SK-N-SH treated with all-trans-retinoic acid at 6 μM for 48 hours (cell line): ENCODE measurements at regions not wholly inside any gene's neighbourhood (a gene's known extent, or its start where the extent isn't known, plus 50 kb on each side); places are given as distances from the start of the nearest gene placed in this dataset.

Experiments used
- ARNTL ChIP-seq: fragments of 450-650 bp; formaldehyde crosslinking; IDR thresholded peaks from 2 replicates; pipeline ENCODE4 v1.5.0; 2020; ENCODE audit warnings: low read depth, mild to moderate bottlenecking, moderate library complexity, borderline replicate concordance
- PATZ1 ChIP-seq: fragments of 250-450 bp; sonication (Bioruptor Pico); IDR thresholded peaks from 2 replicates; pipeline ENCODE4 v1.8.0; 2020; ENCODE audit warnings: mild to moderate bottlenecking, moderate library complexity, borderline replicate concordance
- PPARA ChIP-seq: fragments of 250-450 bp; sonication (Bioruptor Pico); IDR thresholded peaks from 2 replicates; pipeline ENCODE4 v1.5.0; 2020; ENCODE audit warnings: mild to moderate bottlenecking, borderline replicate concordance
- RARB ChIP-seq: fragments of 250-450 bp; sonication (Bioruptor Pico); IDR thresholded peaks from 2 replicates; pipeline ENCODE4 v1.8.0; 2021; ENCODE audit warnings: mild to moderate bottlenecking, moderate library complexity
- TCF4 ChIP-seq: fragments of 250-450 bp; sonication (Bioruptor Pico); IDR thresholded peaks from 2 replicates; pipeline ENCODE4 v1.8.0; 2021; ENCODE audit warnings: mild to moderate bottlenecking, moderate library complexity, borderline replicate concordance
- TOX ChIP-seq: fragments of 250-450 bp; sonication (Bioruptor Pico); IDR thresholded peaks from 2 replicates; pipeline ENCODE4 v1.8.0; 2021; ENCODE audit warnings: mild to moderate bottlenecking, moderate library complexity, borderline replicate concordance
- ZC3H10 ChIP-seq: fragments of 250-450 bp; sonication (Bioruptor Pico); IDR thresholded peaks from 2 replicates; pipeline ENCODE4 v1.5.1; 2021; ENCODE audit warnings: mild to moderate bottlenecking, moderate library complexity
- ZFP30 ChIP-seq: fragments of 450-650 bp; formaldehyde crosslinking; IDR thresholded peaks from 2 replicates; pipeline ENCODE4 v1.5.0; 2022; ENCODE audit warnings: mild to moderate bottlenecking, moderate library complexity
- ZNF8 ChIP-seq: fragments of 450-650 bp; formaldehyde crosslinking; IDR thresholded peaks from 2 replicates; pipeline ENCODE4 v1.5.0; 2020; ENCODE audit warnings: mild to moderate bottlenecking, moderate library complexity
- TF ChIP-seq, protein P1 (sequence below): fragments of 250-450 bp; sonication (Bioruptor Pico); IDR thresholded peaks from 2 replicates; pipeline ENCODE4 v1.5.1; 2020; ENCODE audit warnings: low read depth, mild to moderate bottlenecking, moderate library complexity

DNA sequence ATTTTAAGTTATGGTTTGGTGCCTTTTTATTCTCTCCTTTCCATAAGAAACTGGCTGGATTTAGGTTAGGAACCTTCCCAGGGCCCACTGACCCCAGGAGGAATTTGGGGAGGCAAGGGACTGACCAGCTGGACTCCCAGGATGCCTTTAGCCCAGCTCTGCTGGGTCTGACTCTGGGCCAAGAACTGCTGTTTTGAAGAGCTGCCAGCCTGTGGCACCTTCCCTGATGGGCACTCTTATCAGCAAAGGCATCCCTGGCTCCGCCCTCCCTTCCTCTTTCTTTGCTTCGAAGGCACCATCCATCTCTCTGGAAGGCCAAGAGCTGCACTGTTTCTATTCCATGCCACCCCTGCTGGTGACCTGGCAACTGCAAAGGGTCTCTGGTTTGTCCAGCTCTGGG is 174.7 kb downstream of the POU4F1 start:
- TF ChIP-seq ARNTL (no peak), PATZ1 (CRISPR knock-in tag) (no peak), ZFP30 (CRISPR knock-in tag) (no peak), ZNF8 (CRISPR knock-in tag) (no peak), TOX (no peak), ZC3H10 (no peak), TCF4 (CRISPR knock-in tag) (no peak), RARB (CRISPR knock-in tag) (no peak), PPARA (CRISPR knock-in tag) (no peak)
- TF ChIP-seq, protein P1, sequence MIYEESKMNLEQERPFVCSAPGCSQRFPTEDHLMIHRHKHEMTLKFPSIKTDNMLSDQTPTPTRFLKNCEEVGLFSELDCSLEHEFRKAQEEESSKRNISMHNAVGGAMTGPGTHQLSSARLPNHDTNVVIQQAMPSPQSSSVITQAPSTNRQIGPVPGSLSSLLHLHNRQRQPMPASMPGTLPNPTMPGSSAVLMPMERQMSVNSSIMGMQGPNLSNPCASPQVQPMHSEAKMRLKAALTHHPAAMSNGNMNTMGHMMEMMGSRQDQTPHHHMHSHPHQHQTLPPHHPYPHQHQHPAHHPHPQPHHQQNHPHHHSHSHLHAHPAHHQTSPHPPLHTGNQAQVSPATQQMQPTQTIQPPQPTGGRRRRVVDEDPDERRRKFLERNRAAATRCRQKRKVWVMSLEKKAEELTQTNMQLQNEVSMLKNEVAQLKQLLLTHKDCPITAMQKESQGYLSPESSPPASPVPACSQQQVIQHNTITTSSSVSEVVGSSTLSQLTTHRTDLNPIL (CRISPR knock-in tag), result no peak
